Transverse colon (tissue), 4 donors: ENCODE measurements at regions not wholly inside any gene's neighbourhood (a gene's known extent, or its start where the extent isn't known, plus 50 kb on each side); places are given as distances from the start of the nearest gene placed in this dataset.
"Not testable (repeated sequence)": the region's sequence is repeated elsewhere in the genome, so short reads cannot be mapped to it uniquely, and the experiment has no call there.

Experiments used
- CTCF ChIP-seq, 5 experiments: fragments of 200-600 bp in 3 of 5; fragments of 450-650 bp in 2 of 5; sonication (generic) in 3 of 5; IDR thresholded peaks; 1 replicate in 2 of 5; 2 replicates in 3 of 5; pipeline ENCODE4 v1.5.1; 2016 to 2017; ENCODE audit warnings: antibody characterized with exemption in 5 of 5, inconsistent platforms in 3 of 5, mild to moderate bottlenecking in 2 of 5, moderate library complexity in 1 of 5
- POLR2A ChIP-seq: fragments of 450-650 bp; IDR thresholded peaks from one replicate; pipeline ENCODE4 v1.6.1; 2016; ENCODE audit warnings: antibody characterized with exemption, mild to moderate bottlenecking, moderate library complexity
- POLR2AphosphoS5 ChIP-seq, 3 donors: sonication (generic); formaldehyde crosslinking; IDR thresholded peaks; one replicate each; pipeline ENCODE4 v1.6.1; 2016; ENCODE audit warnings: antibody characterized with exemption in 3 of 3

GRCh38 chr14:35922590-35922989, 96.5 kb downstream of the BRMS1L start:
- TF ChIP-seq CTCF (IDR thresholded peaks at IDR 0.05); POLR2A; POLR2AphosphoS5 (IDR thresholded peaks at IDR 0.05): not testable (repeated sequence)
